Activated CD4-positive, alpha-beta memory T cell treated with anti-CD3 and anti-CD28 coated beads for 36 hours (primary cell): ENCODE measurements at regions not wholly inside any gene's neighbourhood (a gene's known extent, or its start where the extent isn't known, plus 50 kb on each side); places are given as distances from the start of the nearest gene placed in this dataset.

Experiments
- CTCF ChIA-PET: fragments of 350-600 bp; sonication (Branson Sonifier 250); formaldehyde crosslinking; loops from one replicate; lab custom pipeline; 2021; ENCODE audit warnings: antibody characterized with exemption, inconsistent platforms; lab: Charles Lee
- POLR2A ChIA-PET: fragments of 350-600 bp; sonication (Branson Sonifier 250); formaldehyde crosslinking; loops from one replicate; lab custom pipeline; 2021; ENCODE audit warnings: antibody characterized with exemption; lab: Charles Lee
- DNase-seq: peaks from one replicate; pipeline ENCODE4 v3.0.0-alpha.2; 2020
- H3K27ac Mint-ChIP-seq: one replicate; pipeline ENCODE4 v1.8.0; 2021; ENCODE audit warnings: mixed read lengths
- H3K27me3 Mint-ChIP-seq: one replicate; pipeline ENCODE4 v1.8.0; 2021; ENCODE audit warnings: mixed read lengths
- H3K36me3 Mint-ChIP-seq: one replicate; pipeline ENCODE4 v1.8.0; 2021; ENCODE audit warnings: mixed read lengths
- H3K4me1 Mint-ChIP-seq: one replicate; pipeline ENCODE4 v1.8.0; 2021; ENCODE audit warnings: low read depth, mixed read lengths
- H3K4me3 Mint-ChIP-seq: one replicate; pipeline ENCODE4 v1.8.0; 2021; ENCODE audit warnings: mild to moderate bottlenecking, mixed read lengths
- H3K9me3 Mint-ChIP-seq: one replicate; pipeline ENCODE4 v1.8.0; 2021; ENCODE audit warnings: mixed read lengths
- intact Hi-C: fragments of 100-400 bp; cut with micrococcal nuclease; formaldehyde crosslinking; loops from one replicate; pipeline ENCODE4 v1.15.1; 2023

GRCh38 chr15:46710401-46710960 is 1006.8 kb upstream of the SEMA6D start:
- CTCF ChIA-PET: no interaction called here
- Mint-ChIP-seq H3K9me3 (peaks cover 12% of the 10 kb centered on the region), H3K27me3 (no peaks in the 10 kb centered on the region), H3K27ac (no peak overlapping the region), H3K36me3 (no peaks in the 10 kb centered on the region), H3K4me1 (no peaks in the 10 kb centered on the region), H3K4me3 (no peak overlapping the region)
- intact Hi-C loops: no loop called here
- no peak for DNase-seq
- POLR2A ChIA-PET: no interaction called here

GRCh38 chr15:46713045-46713444 is 1004.3 kb upstream of the SEMA6D start:
- Mint-ChIP-seq H3K4me3 (no peak overlapping the region), H3K36me3 (no peaks in the 10 kb centered on the region), H3K27me3 (no peaks in the 10 kb centered on the region), H3K9me3 (peaks cover 5% of the 10 kb centered on the region), H3K27ac (no peak overlapping the region), H3K4me1 (no peaks in the 10 kb centered on the region)
- ChIA-PET CTCF (no interaction called here), POLR2A (no interaction called here)
- intact Hi-C loops: no loop called here
- DNase-seq: no peak

- H3K4me1 Mint-ChIP-seq: no peaks in the 10 kb centered on the region
- POLR2A ChIA-PET: no interaction called here
Observed at GRCh38 chr15:46714950-46715349, 1002.4 kb upstream of the SEMA6D start.

GRCh38 chr15:46723308-46723707 is 994.0 kb upstream of the SEMA6D start:
- ChIA-PET POLR2A (no interaction called here), CTCF (no interaction called here)
- H3K27me3 Mint-ChIP-seq: no peaks in the 10 kb centered on the region
- DNase-seq: no peak
- intact Hi-C loops: no loop called here
- peaks cover 2% of the 10 kb centered on the region for H3K36me3 Mint-ChIP-seq
- H3K27ac Mint-ChIP-seq: no peak overlapping the region
- peaks cover 20% of the 10 kb centered on the region for H3K9me3 Mint-ChIP-seq
- no peaks in the 10 kb centered on the region for H3K4me1 Mint-ChIP-seq
- H3K4me3 Mint-ChIP-seq: no peak overlapping the region

More at GRCh38 chr15:46714950-46715349, 1002.4 kb upstream of the SEMA6D start:
- DNase-seq: no peak
- Mint-ChIP-seq H3K9me3 (peaks cover 4% of the 10 kb centered on the region), H3K27ac (no peak overlapping the region), H3K36me3 (no peaks in the 10 kb centered on the region), H3K27me3 (no peaks in the 10 kb centered on the region), H3K4me3 (no peak overlapping the region)
- intact Hi-C loops: no loop called here
- CTCF ChIA-PET: no interaction called here

- H3K4me3 Mint-ChIP-seq: no peak overlapping the region
- ChIA-PET POLR2A (no interaction called here), CTCF (no interaction called here)
- H3K9me3 Mint-ChIP-seq: peaks cover 23% of the 10 kb centered on the region
- H3K36me3 Mint-ChIP-seq: peaks cover 3% of the 10 kb centered on the region
- no peaks in the 10 kb centered on the region for H3K27me3 Mint-ChIP-seq
- intact Hi-C loops: no loop called here
- H3K27ac Mint-ChIP-seq: no peak overlapping the region
- no peaks in the 10 kb centered on the region for H3K4me1 Mint-ChIP-seq
- no peak for DNase-seq
Observed at GRCh38 chr15:46732060-46732459, 985.2 kb upstream of the SEMA6D start.

- peaks cover 5% of the 10 kb centered on the region for H3K9me3 Mint-ChIP-seq
- no peak overlapping the region for H3K4me3 Mint-ChIP-seq
- intact Hi-C loops: no loop called here
- ChIA-PET CTCF (no interaction called here), POLR2A (no interaction called here)
- H3K4me1 Mint-ChIP-seq: no peaks in the 10 kb centered on the region
- DNase-seq: no peak
- no peaks in the 10 kb centered on the region for H3K27me3 Mint-ChIP-seq
- no peaks in the 10 kb centered on the region for H3K36me3 Mint-ChIP-seq
- H3K27ac Mint-ChIP-seq: no peak overlapping the region
Observed at GRCh38 chr15:46735115-46735514, 982.2 kb upstream of the SEMA6D start.

GRCh38 chr15:46751303-46751702 is 966.0 kb upstream of the SEMA6D start:
- no peak overlapping the region for H3K27ac Mint-ChIP-seq
- H3K36me3 Mint-ChIP-seq: no peaks in the 10 kb centered on the region
- no peaks in the 10 kb centered on the region for H3K27me3 Mint-ChIP-seq
- H3K9me3 Mint-ChIP-seq: peaks cover 29% of the 10 kb centered on the region
- CTCF ChIA-PET: no interaction called here
- intact Hi-C loops: no loop called here
- no peak overlapping the region for H3K4me3 Mint-ChIP-seq
- no peaks in the 10 kb centered on the region for H3K4me1 Mint-ChIP-seq
- POLR2A ChIA-PET: no interaction called here
- DNase-seq: no peak

GRCh38 chr15:46753946-46754345 is 963.4 kb upstream of the SEMA6D start:
- Mint-ChIP-seq H3K9me3 (peaks cover 40% of the 10 kb centered on the region), H3K27ac (no peak overlapping the region), H3K27me3 (no peaks in the 10 kb centered on the region), H3K4me3 (no peak overlapping the region), H3K4me1 (no peaks in the 10 kb centered on the region), H3K36me3 (no peaks in the 10 kb centered on the region)
- no peak for DNase-seq
- POLR2A ChIA-PET: no interaction called here
- CTCF ChIA-PET: no interaction called here
- intact Hi-C loops: no loop called here

- H3K36me3 Mint-ChIP-seq: no peaks in the 10 kb centered on the region
- CTCF ChIA-PET: no interaction called here
Observed at GRCh38 chr15:46763091-46763490, 954.2 kb upstream of the SEMA6D start.

GRCh38 chr15:46764851-46765250 is 952.5 kb upstream of the SEMA6D start:
- no peaks in the 10 kb centered on the region for H3K4me1 Mint-ChIP-seq
- peaks cover 2% of the 10 kb centered on the region for H3K36me3 Mint-ChIP-seq
- H3K9me3 Mint-ChIP-seq: peaks cover 23% of the 10 kb centered on the region
- H3K4me3 Mint-ChIP-seq: no peak overlapping the region
- intact Hi-C loops: no loop called here
- CTCF ChIA-PET: no interaction called here
- POLR2A ChIA-PET: no interaction called here
- no peak overlapping the region for H3K27ac Mint-ChIP-seq
- DNase-seq: no peak
- H3K27me3 Mint-ChIP-seq: no peaks in the 10 kb centered on the region

More at GRCh38 chr15:46763091-46763490, 954.2 kb upstream of the SEMA6D start:
- intact Hi-C loops: no loop called here
- H3K4me3 Mint-ChIP-seq: no peak overlapping the region
- POLR2A ChIA-PET: no interaction called here
- no peak overlapping the region for H3K27ac Mint-ChIP-seq
- no peak for DNase-seq
- peaks cover 12% of the 10 kb centered on the region for H3K9me3 Mint-ChIP-seq
- H3K4me1 Mint-ChIP-seq: no peaks in the 10 kb centered on the region
- H3K27me3 Mint-ChIP-seq: no peaks in the 10 kb centered on the region

- H3K4me3 Mint-ChIP-seq: no peak overlapping the region
- H3K36me3 Mint-ChIP-seq: peaks cover 2% of the 10 kb centered on the region
- ChIA-PET CTCF (no interaction called here), POLR2A (no interaction called here)
- intact Hi-C loops: no loop called here
- peaks cover 22% of the 10 kb centered on the region for H3K9me3 Mint-ChIP-seq
- no peak for DNase-seq
- H3K4me1 Mint-ChIP-seq: no peaks in the 10 kb centered on the region
- no peak overlapping the region for H3K27ac Mint-ChIP-seq
- H3K27me3 Mint-ChIP-seq: no peaks in the 10 kb centered on the region
Observed at GRCh38 chr15:46766021-46766420, 951.3 kb upstream of the SEMA6D start.

GRCh38 chr15:46768287-46768686 is 949.0 kb upstream of the SEMA6D start:
- Mint-ChIP-seq H3K27ac (no peak overlapping the region), H3K9me3 (peaks cover 22% of the 10 kb centered on the region), H3K27me3 (no peaks in the 10 kb centered on the region), H3K4me1 (no peaks in the 10 kb centered on the region), H3K36me3 (peaks cover 2% of the 10 kb centered on the region), H3K4me3 (no peak overlapping the region)
- DNase-seq: no peak
- ChIA-PET POLR2A (no interaction called here), CTCF (no interaction called here)
- intact Hi-C loops: no loop called here

- Mint-ChIP-seq H3K27ac (no peak overlapping the region), H3K4me1 (no peaks in the 10 kb centered on the region), H3K9me3 (peaks cover 21% of the 10 kb centered on the region), H3K36me3 (peaks cover 2% of the 10 kb centered on the region), H3K27me3 (no peaks in the 10 kb centered on the region), H3K4me3 (no peak overlapping the region)
- DNase-seq: no peak
- POLR2A ChIA-PET: no interaction called here
- intact Hi-C loops: no loop called here
- CTCF ChIA-PET: no interaction called here
Observed at GRCh38 chr15:46773016-46773415, 944.3 kb upstream of the SEMA6D start.
